ENCODE measurements at regions not wholly inside any gene's neighbourhood (a gene's known extent, or its start where the extent isn't known, plus 50 kb on each side); places are given as distances from the start of the nearest gene placed in this dataset.

DNA sequence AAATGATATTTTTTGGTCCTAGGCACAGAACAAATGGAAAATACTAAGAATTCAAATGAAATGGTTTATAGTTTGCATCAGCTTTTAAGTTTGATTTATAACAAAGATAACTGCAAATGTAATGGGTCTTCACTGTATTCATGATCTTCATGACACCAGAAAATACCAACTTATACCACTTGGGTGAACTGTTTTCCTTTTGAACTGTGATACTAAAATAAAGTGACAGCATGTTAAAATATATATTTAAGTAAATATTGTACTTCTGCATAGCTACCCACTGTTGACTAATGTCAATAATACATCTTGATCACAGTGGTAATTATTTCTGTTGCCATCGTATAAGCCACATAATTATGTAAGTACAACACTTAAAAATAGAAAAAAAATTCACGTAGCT is 442.0 kb upstream of the ANKRD30A start:
- no peak for DNase-seq

- no peak for DNase-seq
Measured at GRCh38 chr10:36681751-36682632, 443.4 kb upstream of the ANKRD30A start.

DNA sequence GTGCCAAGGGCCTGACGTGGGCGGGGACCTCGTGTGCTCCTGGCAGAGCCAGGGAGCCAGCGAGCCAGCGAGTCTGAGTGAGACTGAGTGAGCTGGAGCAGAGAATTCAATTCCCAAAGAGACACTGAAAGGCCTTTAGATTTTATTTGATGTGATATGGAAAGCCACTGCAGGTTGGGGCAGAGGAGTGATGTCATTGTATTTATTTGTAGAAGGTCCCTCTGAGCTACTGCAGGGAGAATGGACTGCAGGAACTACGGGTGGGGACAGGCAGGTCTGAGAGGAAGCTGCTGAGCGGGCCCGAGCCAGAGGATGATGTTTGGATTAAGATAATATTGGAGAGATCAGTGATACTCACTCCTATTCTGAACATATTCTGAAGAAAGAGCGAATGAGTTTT is 445.8 kb upstream of the ANKRD30A start:
- no peak for DNase-seq

- no peak for DNase-seq
Measured at GRCh38 chr10:36677431-36677768, 448.0 kb upstream of the ANKRD30A start.

DNA sequence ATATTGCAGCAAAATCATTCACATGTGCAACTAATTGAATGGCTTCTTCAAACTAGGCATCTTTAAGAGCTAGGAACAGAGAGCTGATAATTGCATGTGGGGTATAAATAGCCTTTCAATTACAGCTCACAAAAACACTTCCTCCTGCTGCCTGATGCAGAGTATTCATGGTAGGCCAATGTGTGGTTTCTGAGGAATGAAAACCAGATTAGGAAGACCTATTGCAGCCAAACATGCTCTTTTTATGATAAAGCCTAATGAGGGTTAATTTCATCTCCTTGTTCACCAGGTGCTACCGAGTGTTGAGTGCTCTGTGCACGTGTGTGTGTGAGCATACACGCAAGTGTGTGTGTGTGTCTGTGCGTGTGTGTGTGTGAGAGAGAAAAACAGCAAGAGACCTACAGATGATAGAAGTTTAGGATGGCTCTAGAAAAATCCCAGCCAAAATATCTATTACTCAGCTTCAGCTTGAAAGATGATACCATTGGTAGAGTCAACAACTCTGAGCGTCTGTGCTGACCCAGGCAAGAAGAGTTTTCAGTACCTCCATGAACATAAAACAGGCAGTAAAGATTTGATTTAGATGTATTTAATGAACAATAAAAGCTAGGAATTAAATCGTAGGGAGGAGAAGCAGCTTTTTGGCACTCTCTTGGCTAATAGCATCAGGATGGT is 448.5 kb upstream of the ANKRD30A start:
- DNase-seq = no peak

GRCh38 chr10:36676321-36676720 is 449.1 kb upstream of the ANKRD30A start:
- no peak for DNase-seq

DNA sequence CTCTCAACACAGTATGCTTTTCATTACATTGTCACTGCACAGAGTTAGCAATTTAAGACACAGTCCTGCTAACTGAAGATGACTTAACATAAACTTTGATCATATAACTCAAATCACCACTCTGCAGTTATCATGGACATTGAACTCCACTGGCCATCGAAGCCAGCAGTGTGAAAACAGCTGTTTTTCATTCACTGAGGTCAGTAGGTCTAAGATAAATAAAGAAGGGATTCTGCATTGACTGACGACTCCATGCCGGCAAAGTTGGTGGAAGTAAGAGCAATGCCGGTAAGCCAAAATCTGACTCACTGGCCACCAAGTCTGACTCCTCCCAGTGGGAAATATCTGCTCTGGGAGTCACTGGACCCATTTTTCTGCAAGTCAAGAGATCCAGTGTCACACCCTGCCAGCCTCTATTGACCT is 449.9 kb upstream of the ANKRD30A start:
- DNase-seq = no peak

- DNase-seq = no peak
Measured at GRCh38 chr10:36671607-36672006, 453.8 kb upstream of the ANKRD30A start.

DNA sequence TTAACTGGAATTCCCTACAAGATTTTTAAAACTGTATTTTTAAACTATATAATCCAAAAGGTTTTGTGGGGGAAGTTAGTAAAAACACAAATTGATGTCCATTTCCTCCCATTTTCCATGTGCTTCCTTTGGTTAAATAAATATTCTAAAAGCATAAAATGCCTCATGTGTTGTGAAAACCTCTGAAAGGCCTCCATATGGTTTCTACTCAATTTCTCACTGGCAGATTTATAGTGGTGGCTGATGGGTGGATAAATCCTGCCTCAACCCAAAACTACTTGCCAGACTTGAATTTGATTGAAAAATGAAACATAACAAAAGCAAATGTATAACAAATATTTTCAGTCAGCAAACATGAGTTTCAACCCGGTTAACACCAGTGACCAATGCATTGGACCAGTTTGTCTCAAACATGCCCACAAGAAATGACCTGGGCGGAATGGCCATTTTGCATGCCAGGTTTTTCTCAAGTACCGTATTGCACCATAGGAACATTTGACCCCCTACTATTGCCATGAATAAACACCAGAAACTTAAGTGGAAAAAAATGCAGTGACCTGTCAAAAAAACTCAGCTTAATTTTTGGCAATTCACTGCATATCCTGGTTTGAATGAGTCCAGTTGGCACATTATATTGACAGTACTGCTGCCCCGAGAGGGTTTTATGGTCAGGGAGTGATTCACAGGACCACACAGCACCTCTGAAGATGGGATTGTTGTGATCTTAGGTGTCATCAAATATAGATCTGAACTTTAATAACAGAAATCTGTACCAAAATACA is 454.6 kb upstream of the ANKRD30A start:
- no peak for DNase-seq

DNA sequence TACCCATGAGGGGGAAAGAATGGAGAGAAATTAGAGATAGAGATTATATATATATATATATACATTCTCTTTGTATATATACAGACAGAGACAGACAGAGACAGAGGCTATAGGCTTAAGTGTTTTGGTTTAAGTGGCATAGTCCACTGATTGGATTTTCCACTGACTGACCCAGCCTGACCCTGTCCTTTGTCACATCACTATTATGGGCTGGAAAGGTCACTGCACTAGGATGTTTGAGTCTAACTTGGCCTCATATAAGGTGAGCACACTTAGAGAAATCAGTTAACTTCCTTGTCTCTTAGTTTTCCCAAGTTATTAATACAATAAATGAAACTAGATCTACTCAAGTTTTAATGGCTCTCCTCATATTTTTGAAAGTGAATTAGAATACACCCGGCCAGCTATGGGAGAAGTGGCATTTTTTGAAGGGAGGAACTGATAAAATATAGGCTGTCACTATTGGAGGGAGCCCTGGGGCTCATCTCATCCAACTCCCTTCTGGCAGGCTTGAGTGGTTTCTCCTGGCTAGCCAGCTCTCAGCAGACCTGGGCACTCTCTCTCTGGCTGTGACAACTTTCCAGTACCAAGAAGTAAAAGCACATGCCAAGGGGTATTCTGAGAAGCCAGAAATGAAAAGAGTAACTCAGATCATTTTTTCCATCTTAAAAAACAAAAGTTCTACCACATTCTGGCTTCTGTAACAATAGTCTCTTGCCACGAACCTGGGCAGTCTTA is 455.6 kb upstream of the ANKRD30A start:
- no peak for DNase-seq

DNA sequence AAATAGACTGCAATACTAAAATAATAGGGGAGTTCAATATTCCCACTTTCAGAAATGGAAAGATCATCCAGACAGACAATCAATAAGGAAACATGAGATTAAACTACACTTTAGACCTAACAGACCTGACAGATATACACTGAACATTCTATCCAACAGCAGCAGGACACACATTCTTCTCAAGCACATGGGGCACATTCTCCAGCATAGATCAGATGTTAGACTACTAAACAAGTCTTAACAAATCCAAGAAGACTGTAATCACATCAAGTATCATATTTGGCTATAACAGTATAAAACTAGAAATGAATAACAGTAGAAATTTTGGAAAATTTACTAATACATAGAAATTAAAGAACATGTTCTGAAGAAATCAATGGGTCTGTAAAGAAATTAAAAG is 458.9 kb upstream of the ANKRD30A start:
- no peak for DNase-seq

DNA sequence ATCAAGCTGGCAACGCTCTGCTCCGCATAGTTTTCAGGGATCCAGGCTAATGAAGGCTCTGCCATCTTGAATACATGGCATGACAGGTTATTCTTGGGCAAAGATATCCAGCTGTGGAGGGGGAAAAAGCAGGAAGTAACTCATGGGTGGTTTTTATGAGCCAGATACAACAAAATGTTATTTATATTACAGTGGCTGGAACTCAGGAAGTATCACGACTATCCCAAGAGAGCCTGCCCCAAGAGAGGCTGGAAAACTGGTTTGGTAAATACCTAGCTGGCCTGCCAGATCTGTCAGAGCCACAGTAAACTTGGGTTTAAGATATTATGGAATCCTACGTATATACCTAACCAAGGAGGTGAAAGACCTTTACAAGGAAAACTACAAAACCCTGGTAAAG is 462.8 kb upstream of the ANKRD30A start:
- no peak for DNase-seq

DNA sequence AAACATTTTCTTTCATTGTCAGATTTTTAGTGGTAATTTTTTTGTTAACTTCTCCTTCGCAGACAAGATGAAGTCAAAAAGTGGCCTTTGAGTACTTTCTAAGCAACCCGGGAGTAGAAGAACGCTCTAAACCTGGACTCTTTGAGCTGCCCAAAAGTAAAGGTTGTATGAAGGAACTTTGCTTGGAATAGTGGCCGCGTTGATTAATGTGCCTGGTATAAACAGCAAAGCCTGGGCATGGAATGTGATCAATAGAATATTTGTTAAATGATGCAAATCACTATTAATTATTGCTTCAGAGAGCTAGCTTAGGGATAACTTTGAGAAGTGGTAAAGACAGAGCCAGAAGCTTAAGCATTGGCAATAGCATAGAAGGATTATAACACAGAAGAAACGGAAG is 475.1 kb upstream of the ANKRD30A start:
- DNase-seq = no peak

- no peak for DNase-seq
Measured at GRCh38 chr10:36647540-36647939, 477.9 kb upstream of the ANKRD30A start.

DNA sequence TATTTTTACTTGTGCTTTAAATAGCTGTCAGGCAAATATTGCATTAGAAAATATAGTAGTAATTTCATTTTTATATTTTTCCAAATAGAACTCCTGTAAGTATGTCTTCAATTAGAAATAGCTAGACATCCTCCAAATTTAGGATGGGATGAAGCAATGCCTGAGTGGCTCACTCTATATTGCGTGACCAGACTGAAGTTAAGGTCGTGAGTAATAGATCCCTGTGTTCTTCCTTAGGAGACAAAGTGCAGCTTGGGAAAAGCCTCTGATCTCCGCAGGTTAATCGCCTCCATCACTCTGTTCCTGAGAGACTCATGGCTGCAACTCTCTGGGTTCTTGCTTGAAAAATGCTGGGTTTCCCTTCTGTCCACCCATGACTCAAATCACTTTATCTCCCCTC is 484.8 kb upstream of the ANKRD30A start:
- DNase-seq = no peak

DNA sequence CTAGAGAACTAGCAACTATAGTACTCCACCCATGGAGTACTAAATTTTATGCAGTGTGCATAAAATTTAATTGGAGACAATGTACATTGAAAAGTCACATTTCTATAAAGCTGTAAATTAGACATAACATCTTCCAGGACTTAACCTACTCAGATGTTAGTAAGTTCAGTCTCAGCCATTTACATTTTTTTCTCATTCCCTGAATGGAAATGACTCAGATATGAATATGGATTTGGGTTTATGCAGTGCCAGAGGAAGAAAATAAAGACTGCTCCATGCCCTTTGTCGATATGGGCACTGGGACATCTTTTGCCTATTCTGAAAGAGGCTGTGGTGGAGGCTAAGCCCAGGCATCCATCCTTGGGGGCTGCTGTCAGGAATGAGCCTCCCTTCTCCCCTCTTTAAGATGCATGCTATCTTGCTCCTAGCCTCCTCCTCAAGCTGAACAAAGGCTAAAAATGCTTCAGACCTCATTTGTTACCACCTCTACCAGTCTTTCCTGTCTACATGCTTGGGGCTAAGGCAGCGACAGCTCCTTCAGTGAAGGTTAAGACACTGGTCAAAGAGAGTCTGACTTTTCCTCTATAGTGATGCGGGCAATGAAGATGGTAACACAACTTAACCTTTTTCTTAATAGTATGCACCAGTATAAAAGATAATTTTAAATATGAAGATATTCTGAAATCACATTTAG is 486.8 kb upstream of the ANKRD30A start:
- DNase-seq = no peak

DNA sequence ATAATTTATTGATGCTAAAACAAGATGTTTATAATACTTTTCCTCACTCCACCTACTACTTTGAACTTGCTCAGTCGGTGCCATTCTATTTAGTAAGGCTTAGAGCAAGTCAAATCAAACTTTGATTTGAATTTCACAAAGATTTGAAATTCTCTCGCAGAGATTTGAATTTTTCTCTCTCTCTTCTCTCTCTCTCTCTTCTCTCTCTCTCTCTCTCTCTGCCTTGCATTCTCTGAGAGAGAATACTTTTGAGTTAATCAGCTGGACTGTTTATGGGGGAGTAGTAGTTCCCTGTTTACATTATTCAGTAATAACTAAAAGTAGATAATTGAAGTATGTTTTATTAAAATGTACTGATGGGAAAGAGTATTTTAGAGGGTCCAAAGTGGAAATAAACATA is 488.5 kb upstream of the ANKRD30A start:
- no peak for DNase-seq

- no peak for DNase-seq
Measured at GRCh38 chr10:36636285-36636839, 489.0 kb upstream of the ANKRD30A start.

DNA sequence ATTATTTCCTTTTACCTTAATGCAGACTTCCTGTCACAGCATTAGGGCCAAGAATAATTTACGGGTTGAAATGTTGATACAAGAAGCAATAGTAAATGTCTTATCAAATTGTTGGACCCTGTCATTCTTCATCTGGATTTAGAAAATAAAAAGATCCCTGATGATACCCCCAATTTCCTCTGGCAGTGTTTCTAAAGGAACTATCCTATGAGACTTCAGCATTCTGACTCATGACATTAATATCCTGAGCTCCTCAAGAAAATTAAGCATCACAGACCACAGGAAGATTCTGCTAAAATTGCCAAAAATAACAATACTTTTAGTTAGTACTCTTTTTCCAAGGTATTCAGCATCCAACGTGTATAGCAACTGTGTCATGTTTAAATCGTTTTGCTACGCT is 490.5 kb upstream of the ANKRD30A start:
- DNase-seq = no peak

DNA sequence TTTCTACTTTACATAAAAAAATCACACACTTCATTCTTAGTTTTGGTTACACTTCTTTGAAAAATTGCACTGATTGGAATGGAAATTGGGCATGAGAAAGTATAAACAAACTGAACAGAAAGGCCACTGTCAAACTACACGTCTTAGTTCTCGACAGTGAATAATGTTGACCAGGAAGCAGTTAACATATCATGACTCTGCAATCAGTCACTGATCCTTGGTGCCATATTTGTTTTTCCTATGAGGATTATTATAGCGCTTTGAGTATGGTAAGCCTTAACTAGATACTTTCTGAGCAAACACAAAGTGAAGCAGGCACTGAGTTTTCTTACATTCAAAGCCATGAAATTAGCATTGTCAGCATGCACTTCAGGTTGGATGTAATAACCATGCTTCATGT is 495.1 kb upstream of the ANKRD30A start:
- DNase-seq = no peak

DNA sequence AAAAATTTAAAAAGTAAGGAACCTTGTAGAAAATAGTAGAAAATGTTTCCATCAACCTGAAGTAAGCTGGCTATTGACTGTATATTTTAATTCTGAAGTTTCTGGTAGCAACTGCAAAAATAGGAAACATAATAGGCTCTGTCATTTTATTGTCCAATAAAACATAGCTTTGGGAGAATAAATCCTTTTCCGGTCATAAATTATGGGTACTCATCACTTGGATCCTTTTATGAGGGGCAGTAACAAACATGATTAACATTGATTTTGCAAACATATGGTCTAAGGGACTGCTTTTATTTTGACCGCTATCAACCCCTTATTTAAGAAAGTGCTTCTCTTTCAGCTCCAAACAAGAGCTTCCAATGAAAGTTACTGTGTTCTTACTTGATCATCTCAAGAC is 495.9 kb upstream of the ANKRD30A start:
- DNase-seq = no peak

DNA sequence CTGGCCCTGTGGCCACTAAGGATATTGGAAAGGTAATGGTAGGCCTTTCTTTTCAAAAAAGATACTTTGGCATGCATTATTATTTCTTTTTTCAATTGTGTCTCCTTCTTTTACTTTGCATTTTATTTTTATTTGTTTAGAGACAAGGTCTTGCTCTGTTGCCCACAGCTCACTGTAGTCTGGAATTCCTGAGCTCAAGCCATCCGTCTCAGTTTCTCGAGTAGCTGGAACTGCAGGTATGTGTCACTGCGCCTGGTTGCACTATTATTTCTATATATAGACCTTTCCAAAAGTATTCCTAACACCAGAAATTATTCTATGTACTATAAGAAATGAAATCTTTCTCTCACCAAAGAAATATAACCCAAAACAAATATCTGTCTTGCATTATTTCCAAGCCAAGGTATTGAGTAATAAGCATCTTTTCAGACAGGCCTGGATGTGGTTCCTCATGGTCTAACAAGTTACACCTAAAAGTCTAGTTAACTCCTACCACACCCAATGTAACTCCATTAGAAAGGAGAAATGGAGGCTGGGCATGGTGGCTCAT is 500.8 kb upstream of the ANKRD30A start:
- DNase-seq = no peak

Data from stimulated activated CD4-positive, alpha-beta T cell treated with anti-CD3 and anti-CD28 coated beads, Interleukin-2, amount 100 ng/mL, for 24 hours (primary cell).